Ishikawa (cell line): ENCODE measurements at regions not wholly inside any gene's neighbourhood (a gene's known extent, or its start where the extent isn't known, plus 50 kb on each side); places are given as distances from the start of the nearest gene placed in this dataset.
A peak's percentile ranks its signal among the peaks of the same experiment; 100 is the strongest.

Experiments
- CEBPB ChIP-seq: IDR thresholded peaks from 2 replicates; pipeline ENCODE4 v1.6.1; 2012
- CREB1 ChIP-seq: IDR thresholded peaks from 2 replicates; pipeline ENCODE4 v1.6.1; 2012; ENCODE audit warnings: low read depth
- EGR1 ChIP-seq: IDR thresholded peaks from 2 replicates; pipeline ENCODE4 v1.6.1; 2012
- EP300 ChIP-seq: IDR thresholded peaks from 2 replicates; pipeline ENCODE4 v1.6.1; 2012; ENCODE audit warnings: borderline replicate concordance
- FOXM1 ChIP-seq: IDR thresholded peaks from 2 replicates; pipeline ENCODE4 v1.6.1; 2012; ENCODE audit warnings: low read depth, borderline replicate concordance
- NFIC ChIP-seq: IDR thresholded peaks from 2 replicates; pipeline ENCODE4 v1.6.1; 2012
- RAD21 ChIP-seq: IDR thresholded peaks from 2 replicates; pipeline ENCODE4 v1.6.1; 2012; ENCODE audit warnings: low read depth
- TAF1 ChIP-seq: IDR thresholded peaks from 2 replicates; pipeline ENCODE4 v1.6.1; 2012; ENCODE audit warnings: low read depth, mild to moderate bottlenecking
- TCF12 ChIP-seq: IDR thresholded peaks from 2 replicates; pipeline ENCODE4 v1.6.1; 2012; ENCODE audit warnings: low read depth
- TEAD4 ChIP-seq: IDR thresholded peaks from 2 replicates; pipeline ENCODE4 v1.6.1; 2012
- YY1 ChIP-seq: IDR thresholded peaks from 2 replicates; pipeline ENCODE4 v1.6.1; 2012; ENCODE audit warnings: low read depth
- ZBTB7A ChIP-seq: IDR thresholded peaks from 2 replicates; pipeline ENCODE4 v1.6.1; 2012; ENCODE audit warnings: low read depth
- TF ChIP-seq, protein P1 (sequence below): IDR thresholded peaks from 2 replicates; pipeline ENCODE4 v1.6.1; 2012
- TF ChIP-seq, protein P2 (sequence below): IDR thresholded peaks from 2 replicates; pipeline ENCODE4 v1.6.1; 2012; ENCODE audit warnings: low read depth, mild to moderate bottlenecking
- TF ChIP-seq, protein P3 (sequence below): IDR thresholded peaks from 2 replicates; pipeline ENCODE4 v1.6.1; 2012

DNA sequence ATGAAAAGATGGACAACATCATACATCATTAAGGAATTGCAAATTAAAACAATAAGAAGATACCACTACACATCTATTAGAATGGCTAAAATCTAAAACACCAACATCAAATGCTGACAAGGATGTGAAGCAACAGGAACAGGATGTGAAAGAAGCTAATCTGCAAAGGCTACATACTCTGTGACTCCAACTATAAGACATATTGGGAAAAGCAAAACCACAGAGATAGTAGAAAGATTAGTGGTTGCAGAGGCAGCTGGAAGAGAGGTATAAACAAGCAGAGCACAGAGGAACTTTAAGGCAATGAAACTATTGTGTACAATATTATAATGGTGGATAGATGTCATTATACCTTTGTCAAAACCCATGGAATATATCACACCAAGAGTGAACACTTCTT is 393.7 kb upstream of the RAB6C start:
- no peak for TF ChIP-seq NFIC
- TF ChIP-seq FOXM1: no peak
- TF ChIP-seq TAF1: no peak
- no peak for TF ChIP-seq YY1

DNA sequence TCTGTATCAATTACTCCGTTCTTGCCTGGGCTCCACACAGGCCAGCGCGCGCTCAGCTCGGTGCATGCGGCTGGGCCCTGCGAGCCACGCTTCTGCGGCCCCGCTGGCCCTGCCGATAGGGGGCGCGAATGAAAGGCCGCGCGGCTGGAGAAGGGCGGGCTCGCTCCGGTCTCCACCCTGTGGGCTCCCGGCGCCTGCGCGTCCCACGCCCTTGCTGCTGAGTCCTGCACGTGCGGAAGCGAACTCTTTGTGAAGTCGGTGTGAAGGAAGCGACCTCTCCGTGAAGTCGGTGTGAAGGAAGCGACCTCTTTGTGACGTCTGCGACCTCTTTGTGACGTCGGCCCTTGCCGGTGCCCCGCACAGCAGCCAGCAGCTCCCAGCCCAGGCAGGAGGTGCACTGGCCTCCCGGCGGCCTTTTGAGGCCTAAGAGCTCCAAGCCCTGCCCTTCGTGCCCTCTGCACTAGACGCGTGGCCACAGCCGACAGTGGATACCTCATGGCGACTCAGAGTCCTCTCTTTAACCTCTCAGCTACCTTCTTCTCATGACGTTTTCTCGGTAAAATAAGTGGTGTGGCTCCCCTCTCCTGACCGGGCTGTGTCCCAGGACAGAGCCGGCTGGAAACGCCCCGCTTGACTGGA is 391.9 kb upstream of the RAB6C start:
- no peak for TF ChIP-seq CREB1
- no peak for TF ChIP-seq TEAD4
- TF ChIP-seq, protein P1, sequence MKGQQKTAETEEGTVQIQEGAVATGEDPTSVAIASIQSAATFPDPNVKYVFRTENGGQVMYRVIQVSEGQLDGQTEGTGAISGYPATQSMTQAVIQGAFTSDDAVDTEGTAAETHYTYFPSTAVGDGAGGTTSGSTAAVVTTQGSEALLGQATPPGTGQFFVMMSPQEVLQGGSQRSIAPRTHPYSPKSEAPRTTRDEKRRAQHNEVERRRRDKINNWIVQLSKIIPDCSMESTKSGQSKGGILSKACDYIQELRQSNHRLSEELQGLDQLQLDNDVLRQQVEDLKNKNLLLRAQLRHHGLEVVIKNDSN: no peak
- TF ChIP-seq EGR1: no peak
- no peak for TF ChIP-seq YY1

DNA sequence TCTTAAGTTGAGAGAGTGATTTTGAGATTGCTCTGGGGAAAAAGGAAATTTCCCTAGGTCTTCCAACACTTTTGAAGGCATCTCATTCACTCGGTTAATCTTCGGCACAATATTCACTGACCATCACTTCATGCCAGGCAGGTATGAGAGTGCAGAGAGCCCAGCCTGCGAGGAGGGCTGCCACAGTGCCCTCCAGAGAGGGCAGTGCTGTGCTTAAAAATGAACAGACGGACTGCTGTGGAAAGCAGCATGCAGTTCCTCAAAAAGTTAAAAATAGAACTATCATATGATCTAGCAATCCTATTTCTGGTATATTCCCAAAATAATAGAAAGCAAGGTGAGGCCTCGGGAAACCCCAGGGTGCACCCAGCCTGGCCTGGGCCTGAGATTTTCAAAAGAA is 374.9 kb upstream of the RAB6C start:
- TF ChIP-seq RAD21 (0 out of 2 replicates have a peak, but pooled peaks have one; percentile 10), TCF12 (no peak)

DNA sequence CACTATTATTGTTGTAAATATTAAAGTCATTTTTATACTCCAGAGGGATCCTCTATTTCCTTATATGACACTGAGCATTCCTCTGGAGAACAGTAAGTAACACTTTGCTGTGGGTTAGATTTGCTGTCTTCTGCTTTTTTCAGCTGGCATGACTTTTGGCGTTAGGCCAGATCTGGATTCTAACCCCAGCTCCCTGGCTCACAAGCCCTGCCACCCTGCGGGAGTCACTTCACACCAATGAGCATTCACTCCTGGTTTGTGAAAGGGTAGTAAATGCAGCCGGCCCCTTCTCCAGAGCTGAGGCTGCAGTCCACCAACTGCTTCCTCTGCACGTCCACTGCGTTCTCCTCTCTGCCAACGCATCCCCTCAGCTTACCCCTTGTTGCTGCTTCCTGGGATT is 373.8 kb upstream of the RAB6C start:
- TF ChIP-seq, protein P1: no peak
- TF ChIP-seq ZBTB7A: no peak
- TF ChIP-seq TEAD4: no peak
- TF ChIP-seq RAD21: peak; percentile 13; the same call in 1 of the 2 replicates
- peak; percentile 75; the same call in 1 of the 2 replicates for TF ChIP-seq NFIC
- TF ChIP-seq, protein P2, sequence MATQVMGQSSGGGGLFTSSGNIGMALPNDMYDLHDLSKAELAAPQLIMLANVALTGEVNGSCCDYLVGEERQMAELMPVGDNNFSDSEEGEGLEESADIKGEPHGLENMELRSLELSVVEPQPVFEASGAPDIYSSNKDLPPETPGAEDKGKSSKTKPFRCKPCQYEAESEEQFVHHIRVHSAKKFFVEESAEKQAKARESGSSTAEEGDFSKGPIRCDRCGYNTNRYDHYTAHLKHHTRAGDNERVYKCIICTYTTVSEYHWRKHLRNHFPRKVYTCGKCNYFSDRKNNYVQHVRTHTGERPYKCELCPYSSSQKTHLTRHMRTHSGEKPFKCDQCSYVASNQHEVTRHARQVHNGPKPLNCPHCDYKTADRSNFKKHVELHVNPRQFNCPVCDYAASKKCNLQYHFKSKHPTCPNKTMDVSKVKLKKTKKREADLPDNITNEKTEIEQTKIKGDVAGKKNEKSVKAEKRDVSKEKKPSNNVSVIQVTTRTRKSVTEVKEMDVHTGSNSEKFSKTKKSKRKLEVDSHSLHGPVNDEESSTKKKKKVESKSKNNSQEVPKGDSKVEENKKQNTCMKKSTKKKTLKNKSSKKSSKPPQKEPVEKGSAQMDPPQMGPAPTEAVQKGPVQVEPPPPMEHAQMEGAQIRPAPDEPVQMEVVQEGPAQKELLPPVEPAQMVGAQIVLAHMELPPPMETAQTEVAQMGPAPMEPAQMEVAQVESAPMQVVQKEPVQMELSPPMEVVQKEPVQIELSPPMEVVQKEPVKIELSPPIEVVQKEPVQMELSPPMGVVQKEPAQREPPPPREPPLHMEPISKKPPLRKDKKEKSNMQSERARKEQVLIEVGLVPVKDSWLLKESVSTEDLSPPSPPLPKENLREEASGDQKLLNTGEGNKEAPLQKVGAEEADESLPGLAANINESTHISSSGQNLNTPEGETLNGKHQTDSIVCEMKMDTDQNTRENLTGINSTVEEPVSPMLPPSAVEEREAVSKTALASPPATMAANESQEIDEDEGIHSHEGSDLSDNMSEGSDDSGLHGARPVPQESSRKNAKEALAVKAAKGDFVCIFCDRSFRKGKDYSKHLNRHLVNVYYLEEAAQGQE: no peak

DNA sequence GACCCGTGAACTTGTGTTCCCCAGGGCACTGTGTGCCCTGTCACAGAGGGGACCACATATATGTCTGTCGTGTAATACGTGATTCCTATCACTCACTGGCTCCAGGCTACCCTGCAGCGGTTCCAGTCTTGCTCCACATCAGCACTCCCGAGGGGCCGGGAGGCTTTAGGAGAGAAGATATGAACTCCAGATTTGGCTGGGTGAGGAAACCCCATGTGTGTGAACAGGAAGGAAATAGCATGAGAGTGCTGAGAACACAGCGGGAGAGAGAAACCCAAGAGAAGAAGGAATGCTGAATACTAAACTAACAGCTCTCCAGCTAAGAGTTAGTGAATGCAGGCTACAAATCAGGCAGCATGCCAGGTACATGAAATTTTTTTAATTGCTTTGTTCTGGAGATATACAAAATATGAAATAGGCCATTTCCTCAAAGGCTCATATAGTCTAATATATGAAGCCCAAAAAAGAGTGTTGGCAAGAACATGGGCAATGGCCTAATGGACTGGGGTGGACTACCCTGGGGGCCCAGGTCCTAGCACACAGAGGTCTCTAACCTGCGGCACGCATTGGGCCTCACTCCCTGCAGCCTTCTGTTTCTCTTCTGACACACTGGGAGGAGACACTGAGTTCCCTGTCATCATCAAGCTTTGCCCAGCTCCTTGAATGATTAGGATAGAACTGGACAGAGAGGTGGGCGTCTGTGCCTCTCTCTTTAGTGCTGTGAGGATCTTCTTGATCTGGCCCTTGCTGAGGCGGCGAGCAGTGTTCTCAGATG is 372.8 kb upstream of the RAB6C start:
- TF ChIP-seq FOXM1: peak; percentile 76
- peak; percentile 87 for TF ChIP-seq EP300
- TF ChIP-seq CEBPB: 0 out of 2 replicates have a peak, but pooled peaks have one; percentile 10
- peak; percentile 84 for TF ChIP-seq TCF12
- no peak for TF ChIP-seq CREB1
- TF ChIP-seq, protein P3, sequence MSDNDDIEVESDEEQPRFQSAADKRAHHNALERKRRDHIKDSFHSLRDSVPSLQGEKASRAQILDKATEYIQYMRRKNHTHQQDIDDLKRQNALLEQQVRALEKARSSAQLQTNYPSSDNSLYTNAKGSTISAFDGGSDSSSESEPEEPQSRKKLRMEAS: peak; percentile 52; the same call in 1 of the 2 replicates
- TF ChIP-seq NFIC: peak; percentile 89
- TF ChIP-seq, protein P1: no peak
- TF ChIP-seq EGR1: no peak
- TF ChIP-seq TAF1: no peak
- TF ChIP-seq RAD21: no peak
- no peak for TF ChIP-seq YY1
- TF ChIP-seq, protein P2: no peak
- TF ChIP-seq TEAD4: peak; percentile 76
- no peak for TF ChIP-seq ZBTB7A

DNA sequence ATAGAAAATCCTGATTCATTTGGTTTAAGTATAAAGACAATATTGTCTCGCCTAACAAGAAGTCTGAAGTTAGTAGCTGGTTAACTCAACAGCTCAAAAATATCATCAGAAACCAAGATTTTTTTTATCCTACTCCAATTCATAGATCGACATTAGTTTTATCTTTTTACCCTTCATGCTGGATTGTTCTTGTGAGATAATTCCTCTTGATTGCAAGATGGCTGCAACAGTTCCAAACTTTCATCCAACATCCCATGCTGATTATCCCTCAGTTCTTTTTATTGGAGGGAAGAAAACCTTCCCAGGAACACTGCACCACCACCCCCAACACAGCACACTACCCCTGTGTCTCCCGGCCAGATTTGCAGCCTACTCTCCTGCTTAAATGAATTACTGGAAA is 370.2 kb upstream of the RAB6C start:
- TF ChIP-seq TEAD4: no peak
- no peak for TF ChIP-seq RAD21
- TF ChIP-seq FOXM1: no peak
- TF ChIP-seq, protein P1: no peak
- TF ChIP-seq, protein P3: no peak
- TF ChIP-seq, protein P2: no peak
- no peak for TF ChIP-seq YY1
- no peak for TF ChIP-seq ZBTB7A
- TF ChIP-seq TCF12: no peak
- no peak for TF ChIP-seq EP300
